Trophoblast cell (in vitro differentiated cells and primary cell): ENCODE measurements at regions not wholly inside any gene's neighbourhood (a gene's known extent, or its start where the extent isn't known, plus 50 kb on each side); places are given as distances from the start of the nearest gene placed in this dataset.

Experiments used
- DNase-seq, 2 donors: peaks; one replicate each; pipeline ENCODE4 v3.0.0-alpha.2; 2016
- H2AFZ ChIP-seq: 2 replicates; pipeline ENCODE4 v1.6.1; 2013; ENCODE audit warnings: low read length, moderate library complexity, mild to moderate bottlenecking; ENCODE audit not compliant: insufficient read depth, poor library complexity
- H2AK5ac ChIP-seq: 2 replicates; pipeline ENCODE4 v1.6.1; 2013; ENCODE audit warnings: mild to moderate bottlenecking, low read length
- H2BK120ac ChIP-seq: 2 replicates; pipeline ENCODE4 v1.6.1; 2013; ENCODE audit warnings: low read length, mild to moderate bottlenecking, moderate library complexity; ENCODE audit not compliant: insufficient read depth, poor library complexity
- H2BK12ac ChIP-seq: 2 replicates; pipeline ENCODE4 v1.6.1; 2013; ENCODE audit warnings: mild to moderate bottlenecking, low read length, moderate library complexity
- H2BK5ac ChIP-seq: 2 replicates; pipeline ENCODE4 v1.6.1; 2013; ENCODE audit warnings: low read length, low read depth, moderate library complexity, mild to moderate bottlenecking; ENCODE audit not compliant: poor library complexity
- H3K14ac ChIP-seq: 2 replicates; pipeline ENCODE4 v1.6.1; 2013; ENCODE audit warnings: mild to moderate bottlenecking, low read length
- H3K18ac ChIP-seq: 2 replicates; pipeline ENCODE4 v1.6.1; 2013; ENCODE audit warnings: mild to moderate bottlenecking, low read length
- H3K23ac ChIP-seq: 2 replicates; pipeline ENCODE4 v1.6.1; 2013; ENCODE audit warnings: low read length
- H3K27ac ChIP-seq: 2 replicates; pipeline ENCODE4 v1.5.1; 2013; ENCODE audit warnings: low read depth, mild to moderate bottlenecking, inconsistent platforms, low read length, moderate library complexity
- H3K27me3 ChIP-seq: 2 replicates; pipeline ENCODE4 v1.6.1; 2013; ENCODE audit warnings: inconsistent platforms, mild to moderate bottlenecking, low read length, moderate library complexity; ENCODE audit not compliant: insufficient read depth
- H3K36me3 ChIP-seq, 2 experiments: 1 replicate in 1 of 2; 2 replicates in 1 of 2; pipeline ENCODE4 v1.6.1; 2013; ENCODE audit warnings: low read length in 2 of 2, mild to moderate bottlenecking in 2 of 2, moderate library complexity in 1 of 2; ENCODE audit not compliant: insufficient read depth in 2 of 2, control insufficient read depth in 1 of 2
- H3K4ac ChIP-seq: 2 replicates; pipeline ENCODE4 v1.6.1; 2013; ENCODE audit warnings: low read depth, mild to moderate bottlenecking, low read length, moderate library complexity
- H3K4me1 ChIP-seq, 2 experiments: 1 replicate in 1 of 2; 2 replicates in 1 of 2; pipeline ENCODE4 v1.6.1; 2013; ENCODE audit warnings: low read length in 2 of 2, mild to moderate bottlenecking in 2 of 2, moderate library complexity in 1 of 2; ENCODE audit not compliant: insufficient read depth in 2 of 2, control insufficient read depth in 1 of 2
- H3K4me2 ChIP-seq: 2 replicates; pipeline ENCODE4 v1.6.1; 2013; ENCODE audit warnings: inconsistent platforms, mild to moderate bottlenecking, low read length, moderate library complexity
- H3K4me3 ChIP-seq: 2 replicates; pipeline ENCODE4 v1.5.1; 2013; ENCODE audit warnings: mild to moderate bottlenecking, low read depth, low read length, inconsistent platforms
- H3K79me1 ChIP-seq: one replicate; pipeline ENCODE4 v1.6.1; 2013; ENCODE audit warnings: low read length
- H3K79me2 ChIP-seq: 2 replicates; pipeline ENCODE4 v1.6.1; 2013; ENCODE audit warnings: low read length, mild to moderate bottlenecking; ENCODE audit not compliant: control insufficient read depth, insufficient read depth, poor library complexity
- H3K9ac ChIP-seq: 2 replicates; pipeline ENCODE4 v1.6.1; 2013; ENCODE audit warnings: mild to moderate bottlenecking, low read length
- H3K9me3 ChIP-seq: 2 replicates; pipeline ENCODE4 v1.6.1; 2013; ENCODE audit warnings: low read depth, mild to moderate bottlenecking, control low read depth, inconsistent platforms, low read length; ENCODE audit not compliant: insufficient read depth
- H4K12ac ChIP-seq: 2 replicates; pipeline ENCODE4 v1.6.1; 2013; ENCODE audit warnings: low read depth, mild to moderate bottlenecking, low read length, moderate library complexity
- H4K8ac ChIP-seq: 2 replicates; pipeline ENCODE4 v1.6.1; 2013; ENCODE audit warnings: low read depth, mild to moderate bottlenecking, low read length, moderate library complexity
- H4K91ac ChIP-seq: one replicate; pipeline ENCODE4 v1.6.1; 2013; ENCODE audit warnings: low read depth, mild to moderate bottlenecking, low read length, moderate library complexity
- WGBS: extraction: QIAGEN DNeasy Blood & Tissue Kit; methylation state at CpG from one replicate; pipeline ENCODE4 v1.1.7; 2013; ENCODE audit warnings: missing lambda C conversion rate; ENCODE audit not compliant: insufficient read length, insufficient coverage; ENCODE audit errors: extremely low coverage; 5-methylcytosine and 5-hydroxymethylcytosine counted together

- H3K36me3 ChIP-seq, result no peaks in the 10 kb centered on the region
- DNase-seq, result no peak
- no peak overlapping the region for H4K8ac ChIP-seq
- H2AK5ac ChIP-seq, result no peak overlapping the region
- no peak overlapping the region for H3K9ac ChIP-seq
- H3K9me3 ChIP-seq, result no peaks in the 10 kb centered on the region
- no peak overlapping the region for H3K14ac ChIP-seq
- H4K12ac ChIP-seq, result no peak overlapping the region
- H2BK12ac ChIP-seq, result no peak overlapping the region
- no peak overlapping the region for H3K18ac ChIP-seq
- H3K4me2 ChIP-seq, result no peak overlapping the region
- H3K27me3 ChIP-seq, result no peaks in the 10 kb centered on the region
- H3K4me1 ChIP-seq, result no peaks in the 10 kb centered on the region
- no peaks in the 10 kb centered on the region for H3K79me2 ChIP-seq
- H4K91ac ChIP-seq, result no peak overlapping the region
- H2BK120ac ChIP-seq, result no peak overlapping the region
- no CpG with 5 or more reads among the region's 13 CpGs for WGBS
- H2BK5ac ChIP-seq, result no peak overlapping the region
- H3K4ac ChIP-seq, result no peak overlapping the region
- no peak overlapping the region for H3K27ac ChIP-seq
- H3K79me1 ChIP-seq, result no peaks in the 10 kb centered on the region
- no peak overlapping the region for H3K23ac ChIP-seq
- no peak overlapping the region for H2AFZ ChIP-seq
- no peak overlapping the region for H3K4me3 ChIP-seq
Measured at GRCh38 chr1:29786791-29787732, 550.7 kb downstream of the PTPRU start.

- no peak for DNase-seq
- H3K36me3 ChIP-seq, result no peaks in the 10 kb centered on the region
- no peak overlapping the region for H3K23ac ChIP-seq
- H4K8ac ChIP-seq, result no peak overlapping the region
- no peak overlapping the region for H2AFZ ChIP-seq
- no peak overlapping the region for H2BK5ac ChIP-seq
- H4K91ac ChIP-seq, result no peak overlapping the region
- H2AK5ac ChIP-seq, result no peak overlapping the region
- no peak overlapping the region for H3K9ac ChIP-seq
- H3K79me1 ChIP-seq, result no peaks in the 10 kb centered on the region
- no peak overlapping the region for H3K4ac ChIP-seq
- H2BK120ac ChIP-seq, result no peak overlapping the region
- H3K18ac ChIP-seq, result no peak overlapping the region
- no peak overlapping the region for H3K4me3 ChIP-seq
- no peak overlapping the region for H3K27ac ChIP-seq
- WGBS, result no CpG with 5 or more reads among the region's 4 CpGs
- no peaks in the 10 kb centered on the region for H3K9me3 ChIP-seq
- no peak overlapping the region for H2BK12ac ChIP-seq
- H3K79me2 ChIP-seq, result no peaks in the 10 kb centered on the region
- no peak overlapping the region for H3K4me2 ChIP-seq
- no peaks in the 10 kb centered on the region for H3K27me3 ChIP-seq
- no peaks in the 10 kb centered on the region for H3K4me1 ChIP-seq
- H3K14ac ChIP-seq, result no peak overlapping the region
- H4K12ac ChIP-seq, result no peak overlapping the region
Measured at GRCh38 chr1:29786195-29786594, 549.9 kb downstream of the PTPRU start.

- H2BK5ac ChIP-seq, result no peak overlapping the region
- no peak overlapping the region for H4K12ac ChIP-seq
- no peak overlapping the region for H3K14ac ChIP-seq
- H3K79me2 ChIP-seq, result no peaks in the 10 kb centered on the region
- no peak overlapping the region for H2BK120ac ChIP-seq
- H3K36me3 ChIP-seq, result no peaks in the 10 kb centered on the region
- H2AK5ac ChIP-seq, result no peak overlapping the region
- no peak overlapping the region for H3K23ac ChIP-seq
- H3K4me1 ChIP-seq, result no peaks in the 10 kb centered on the region
- WGBS, result no CpG with 5 or more reads among the region's 5 CpGs
- H3K9ac ChIP-seq, result no peak overlapping the region
- no peaks in the 10 kb centered on the region for H3K79me1 ChIP-seq
- H2AFZ ChIP-seq, result no peak overlapping the region
- no peak overlapping the region for H4K91ac ChIP-seq
- H4K8ac ChIP-seq, result no peak overlapping the region
- H3K27me3 ChIP-seq, result no peaks in the 10 kb centered on the region
- H3K4ac ChIP-seq, result no peak overlapping the region
- no peak overlapping the region for H2BK12ac ChIP-seq
- DNase-seq, result no peak
- H3K18ac ChIP-seq, result no peak overlapping the region
- H3K27ac ChIP-seq, result no peak overlapping the region
- H3K9me3 ChIP-seq, result no peaks in the 10 kb centered on the region
- no peak overlapping the region for H3K4me2 ChIP-seq
- no peak overlapping the region for H3K4me3 ChIP-seq
Measured at GRCh38 chr1:29785554-29785953, 549.2 kb downstream of the PTPRU start.

GRCh38 chr1:29785137-29785527 is 548.8 kb downstream of the PTPRU start:
- Histone ChIP-seq H4K8ac (no peak overlapping the region), H3K18ac (no peak overlapping the region), H4K12ac (no peak overlapping the region), H3K9ac (no peak overlapping the region), H2BK120ac (no peak overlapping the region), H3K36me3 (no peaks in the 10 kb centered on the region), H2AFZ (no peak overlapping the region), H3K14ac (no peak overlapping the region), H3K4me3 (no peak overlapping the region), H2BK5ac (no peak overlapping the region), H3K79me2 (no peaks in the 10 kb centered on the region), H3K4ac (no peak overlapping the region), H3K4me1 (no peaks in the 10 kb centered on the region), H3K4me2 (no peak overlapping the region), H4K91ac (no peak overlapping the region), H2BK12ac (no peak overlapping the region), H3K27ac (no peak overlapping the region), H2AK5ac (no peak overlapping the region), H3K79me1 (no peaks in the 10 kb centered on the region), H3K9me3 (no peaks in the 10 kb centered on the region), H3K27me3 (no peaks in the 10 kb centered on the region), H3K23ac (no peak overlapping the region)
- no peak for DNase-seq
- no CpG with 5 or more reads among the region's 7 CpGs for WGBS
